ENCODE measurements at regions not wholly inside any gene's neighbourhood (a gene's known extent, or its start where the extent isn't known, plus 50 kb on each side); places are given as distances from the start of the nearest gene placed in this dataset.

DNA sequence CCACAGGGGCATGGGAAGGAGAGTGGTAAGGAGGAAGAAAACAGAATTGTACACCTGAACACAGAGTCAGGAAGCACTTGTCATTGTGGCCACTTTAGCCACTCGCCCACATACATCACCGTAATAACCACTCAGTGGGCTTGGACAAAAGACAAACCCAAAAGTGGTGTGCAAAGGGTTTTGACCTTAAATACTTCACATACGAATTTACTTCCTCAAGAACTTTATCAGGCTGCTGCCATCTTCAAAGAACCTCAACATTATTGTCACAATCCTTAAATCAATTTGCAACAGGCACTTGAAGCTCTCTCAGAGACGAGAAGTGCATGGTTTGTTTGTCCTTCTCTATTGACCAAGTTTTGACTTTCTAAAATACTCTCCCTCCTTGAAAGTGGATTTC is 187.3 kb upstream of the EGLN3 start:
- peaks cover 5% of the 10 kb centered on the region for H3K9me3 Mint-ChIP-seq
- no peak for DNase-seq (ENCODE audit: extremely low spot score, unreplicated experiment)
- no peak for TF ChIP-seq CTCF (conservative IDR thresholded peaks at IDR 0.05)
- H3K27ac Mint-ChIP-seq, result no peak overlapping the region
- no peak overlapping the region for H3K4me3 Mint-ChIP-seq
- no peaks in the 10 kb centered on the region for H3K27me3 Mint-ChIP-seq
- H3K36me3 Mint-ChIP-seq, result peaks cover 5% of the 10 kb centered on the region
- peaks cover 10% of the 10 kb centered on the region for H3K4me1 Mint-ChIP-seq (ENCODE audit: unreplicated experiment)

GRCh38 chr14:34137001-34137745 is 186.3 kb upstream of the EGLN3 start:
- Mint-ChIP-seq H3K4me1 (ENCODE audit: unreplicated experiment) (peaks cover 10% of the 10 kb centered on the region), H3K27ac (peak overlapping the region; percentile 36), H3K36me3 (peaks cover 5% of the 10 kb centered on the region), H3K4me3 (no peak overlapping the region), H3K9me3 (peaks cover 9% of the 10 kb centered on the region), H3K27me3 (peaks cover 3% of the 10 kb centered on the region)
- DNase-seq (ENCODE audit: extremely low spot score, unreplicated experiment), result no peak
- TF ChIP-seq CTCF (conservative IDR thresholded peaks at IDR 0.05), result no peak

- Mint-ChIP-seq H3K27ac (no peak overlapping the region), H3K27me3 (peaks cover 5% of the 10 kb centered on the region), H3K4me1 (ENCODE audit: unreplicated experiment) (peaks cover 14% of the 10 kb centered on the region), H3K36me3 (no peaks in the 10 kb centered on the region), H3K4me3 (no peak overlapping the region), H3K9me3 (peaks cover 4% of the 10 kb centered on the region)
- TF ChIP-seq CTCF (conservative IDR thresholded peaks at IDR 0.05), result no peak
- no peak for DNase-seq (ENCODE audit: extremely low spot score, unreplicated experiment)
Measured at GRCh38 chr14:34135492-34135891, 184.6 kb upstream of the EGLN3 start.

DNA sequence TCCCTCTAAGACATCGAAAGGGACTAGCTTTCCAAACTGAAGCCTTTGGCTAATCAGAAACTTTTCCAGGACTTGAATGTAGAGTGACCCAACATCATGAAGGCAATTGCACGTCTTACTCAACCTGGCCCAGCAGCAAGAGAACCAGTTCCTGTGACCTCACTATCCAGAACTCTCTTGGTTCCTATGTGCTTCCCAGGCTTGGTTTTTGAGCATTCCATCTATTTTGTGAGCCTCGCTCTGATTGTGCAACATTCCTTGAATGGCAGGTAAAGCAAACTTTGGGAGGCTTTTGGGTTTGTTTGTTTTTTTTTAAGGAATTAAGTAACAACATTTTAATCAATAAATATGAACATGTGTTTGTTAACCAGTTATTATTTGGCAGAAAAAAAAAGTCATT is 183.6 kb upstream of the EGLN3 start:
- H3K27me3 Mint-ChIP-seq, result peaks cover 5% of the 10 kb centered on the region
- no peak overlapping the region for H3K4me3 Mint-ChIP-seq
- H3K27ac Mint-ChIP-seq, result no peak overlapping the region
- H3K36me3 Mint-ChIP-seq, result no peaks in the 10 kb centered on the region
- no peak for DNase-seq (ENCODE audit: extremely low spot score, unreplicated experiment)
- H3K4me1 Mint-ChIP-seq (ENCODE audit: unreplicated experiment), result peaks cover 14% of the 10 kb centered on the region
- peaks cover 4% of the 10 kb centered on the region for H3K9me3 Mint-ChIP-seq
- TF ChIP-seq CTCF (conservative IDR thresholded peaks at IDR 0.05), result no peak

DNA sequence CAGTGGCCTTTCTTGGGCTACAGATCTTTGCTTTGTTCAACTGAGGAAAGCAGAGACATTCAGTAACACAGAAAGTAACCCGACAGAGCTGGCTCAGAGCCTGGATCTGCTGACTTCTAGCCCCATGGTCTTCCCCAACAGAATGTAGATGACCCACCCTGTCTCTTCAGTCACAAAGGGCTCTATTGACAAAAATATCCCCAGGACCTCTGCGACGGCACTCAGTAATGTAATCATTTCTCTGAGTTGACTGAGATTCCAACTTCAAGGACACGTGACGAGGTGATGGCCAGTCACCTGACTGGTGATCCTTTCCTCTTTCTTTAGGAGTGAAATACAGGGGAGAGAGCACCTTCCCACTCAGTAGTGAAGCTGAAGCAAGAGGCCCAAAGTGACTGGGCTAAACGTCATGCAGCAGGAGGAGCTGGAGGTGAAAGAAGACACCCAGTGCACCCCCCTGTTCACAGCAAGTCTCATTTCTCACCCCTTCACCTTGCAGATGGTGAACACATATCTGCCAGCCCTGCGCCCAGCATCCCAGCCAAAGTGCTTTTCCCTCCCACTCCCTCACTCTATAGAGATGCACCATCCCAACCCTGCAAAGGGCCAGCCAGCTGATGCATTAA is 179.2 kb upstream of the EGLN3 start:
- H3K27me3 Mint-ChIP-seq, result peaks cover 16% of the 10 kb centered on the region
- H3K4me1 Mint-ChIP-seq (ENCODE audit: unreplicated experiment), result peaks cover 4% of the 10 kb centered on the region
- H3K27ac Mint-ChIP-seq, result no peak overlapping the region
- H3K36me3 Mint-ChIP-seq, result no peaks in the 10 kb centered on the region
- no peak overlapping the region for H3K4me3 Mint-ChIP-seq
- TF ChIP-seq CTCF (conservative IDR thresholded peaks at IDR 0.05), result no peak
- H3K9me3 Mint-ChIP-seq, result peaks cover 4% of the 10 kb centered on the region
- DNase-seq (ENCODE audit: extremely low spot score, unreplicated experiment), result no peak
